GM18868 (cell line): ENCODE measurements at regions not wholly inside any gene's neighbourhood (a gene's known extent, or its start where the extent isn't known, plus 50 kb on each side); places are given as distances from the start of the nearest gene placed in this dataset.

Experiments
- ATAC-seq: cut with Tn5 transposase; IDR thresholded peaks from one replicate; pipeline ENCODE4 v1.9.1; 2021; ENCODE audit warnings: mild to moderate bottlenecking, moderate library complexity; ENCODE audit not compliant: unreplicated experiment

DNA sequence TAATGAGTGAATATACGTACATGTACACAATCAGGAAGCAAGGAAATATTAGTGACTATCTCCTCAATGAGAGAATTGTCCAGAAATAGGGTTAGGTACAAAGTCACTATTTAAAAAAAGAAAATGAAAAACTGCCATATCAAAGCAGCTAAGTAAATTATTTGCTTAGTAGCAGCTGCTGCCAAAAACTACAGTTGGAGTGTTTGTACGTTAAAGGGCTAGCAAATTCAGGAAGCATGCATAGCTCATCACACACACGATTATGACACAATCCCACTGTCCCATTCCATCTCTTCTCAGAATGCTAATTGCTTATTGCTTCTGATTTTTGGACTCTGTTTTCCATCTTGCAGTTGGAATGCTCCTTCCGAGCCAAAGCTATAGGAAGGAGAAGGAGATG is 2012.5 kb upstream of the LRRTM1 start:
- no peak for ATAC-seq

- no peak for ATAC-seq
Measured at GRCh38 chr2:82316586-82316985, 2012.0 kb upstream of the LRRTM1 start.

- no peak for ATAC-seq
Measured at GRCh38 chr2:82314836-82315472, 2010.4 kb upstream of the LRRTM1 start.

DNA sequence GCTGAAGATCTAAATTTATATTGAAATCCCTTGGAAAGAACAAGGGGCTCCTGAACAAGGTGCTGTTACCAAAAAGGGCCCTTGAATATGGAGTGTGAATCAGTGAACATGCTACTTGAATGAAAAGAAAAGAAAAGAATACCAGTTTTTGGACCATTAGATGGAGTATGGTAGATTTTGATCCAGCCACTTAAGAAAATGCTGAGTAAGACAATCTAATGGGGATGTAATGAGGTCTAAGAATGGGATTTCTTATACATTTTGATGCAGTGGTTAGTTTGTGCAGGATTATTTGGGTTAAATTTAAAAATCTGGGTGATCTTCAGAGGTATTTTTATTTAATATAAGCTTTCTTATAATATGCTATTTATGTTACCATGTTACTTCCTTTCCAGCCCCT is 2003.0 kb upstream of the LRRTM1 start:
- ATAC-seq = no peak

- no peak for ATAC-seq
Measured at GRCh38 chr2:82301506-82301905, 1997.0 kb upstream of the LRRTM1 start.

- no peak for ATAC-seq
Measured at GRCh38 chr2:82289446-82289845, 1984.9 kb upstream of the LRRTM1 start.

GRCh38 chr2:82283075-82283474 is 1978.5 kb upstream of the LRRTM1 start:
- ATAC-seq = no peak

- ATAC-seq = no peak
Measured at GRCh38 chr2:82282111-82282882, 1977.7 kb upstream of the LRRTM1 start.

GRCh38 chr2:82279367-82279766 is 1974.8 kb upstream of the LRRTM1 start:
- no peak for ATAC-seq

- no peak for ATAC-seq
Measured at GRCh38 chr2:82278416-82278815, 1973.9 kb upstream of the LRRTM1 start.

DNA sequence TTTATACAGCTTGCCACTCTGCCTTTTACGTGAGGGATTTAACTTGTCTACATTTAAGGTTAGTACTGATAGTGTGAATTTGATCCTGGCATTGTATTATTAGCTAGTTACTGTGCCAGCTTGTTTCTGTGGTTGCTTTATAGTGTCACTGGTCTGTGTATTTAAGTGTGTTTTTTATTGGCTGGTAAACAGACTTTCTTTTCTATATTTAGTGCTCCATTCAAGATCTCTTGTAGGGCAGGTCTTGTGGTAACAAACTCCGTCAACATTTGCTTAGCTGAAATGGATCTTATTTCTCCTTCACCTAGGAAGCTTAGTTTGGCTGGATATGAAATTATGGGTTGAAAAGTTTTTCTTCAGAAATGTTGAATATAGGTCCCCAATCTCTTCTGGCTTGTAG is 1971.0 kb upstream of the LRRTM1 start:
- ATAC-seq = no peak

DNA sequence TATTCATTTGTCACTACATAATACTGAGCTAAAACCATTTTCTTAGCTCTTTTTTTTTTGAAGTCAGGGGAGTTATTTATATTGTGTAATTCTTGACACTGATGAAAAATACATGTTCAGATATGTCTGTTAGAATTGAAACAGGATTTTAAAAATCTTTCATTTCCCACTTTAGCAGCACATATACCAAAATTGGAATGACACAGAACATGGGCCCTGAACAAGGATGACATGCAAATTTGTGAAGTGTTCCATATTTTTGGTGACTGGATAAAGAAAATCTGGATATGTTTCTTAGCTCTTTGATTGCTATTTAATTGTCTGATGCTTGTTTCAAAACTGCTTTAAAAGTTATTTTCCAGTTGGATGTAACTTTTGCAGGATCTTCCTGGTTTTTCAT is 1963.9 kb upstream of the LRRTM1 start:
- no peak for ATAC-seq

GRCh38 chr2:82260521-82260920 is 1956.0 kb upstream of the LRRTM1 start:
- no peak for ATAC-seq

- ATAC-seq = no peak
Measured at GRCh38 chr2:82259551-82259950, 1955.0 kb upstream of the LRRTM1 start.

DNA sequence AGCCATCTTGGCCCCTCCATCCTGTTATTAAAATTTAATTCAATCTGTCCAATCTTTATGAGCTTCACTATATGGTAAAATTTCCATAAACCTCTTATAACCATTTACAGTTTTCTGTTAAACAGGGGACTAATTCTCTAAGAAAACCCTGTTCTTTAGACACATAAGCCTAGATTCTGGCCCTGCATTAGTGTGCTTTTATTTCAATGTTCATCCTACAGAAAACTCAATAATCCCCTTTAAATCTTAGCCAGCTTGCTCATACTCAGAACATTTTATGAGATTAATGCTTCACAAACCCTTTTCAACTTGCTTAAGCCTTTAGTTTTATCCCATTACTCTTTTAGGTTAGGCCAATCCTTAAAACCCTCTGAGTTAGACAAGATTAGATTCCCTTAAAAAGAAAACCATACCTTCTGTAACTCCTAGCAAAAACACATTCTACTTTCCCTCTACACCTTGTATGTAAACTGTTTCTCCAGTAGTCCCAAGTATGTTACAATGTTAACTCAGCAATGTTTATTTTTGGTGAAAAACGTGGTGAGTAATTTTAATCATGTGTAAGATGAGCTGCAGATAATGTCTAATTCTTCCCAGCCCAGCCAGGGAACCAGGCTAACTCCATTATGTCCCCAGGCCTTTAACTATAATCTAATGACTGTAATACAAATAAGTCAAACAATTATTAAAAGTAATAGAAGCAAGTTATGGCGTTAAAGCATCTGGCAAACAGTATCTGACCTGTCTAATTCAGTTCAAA is 1953.4 kb upstream of the LRRTM1 start:
- ATAC-seq = no peak

GRCh38 chr2:82256983-82257632 is 1952.6 kb upstream of the LRRTM1 start:
- ATAC-seq = no peak

DNA sequence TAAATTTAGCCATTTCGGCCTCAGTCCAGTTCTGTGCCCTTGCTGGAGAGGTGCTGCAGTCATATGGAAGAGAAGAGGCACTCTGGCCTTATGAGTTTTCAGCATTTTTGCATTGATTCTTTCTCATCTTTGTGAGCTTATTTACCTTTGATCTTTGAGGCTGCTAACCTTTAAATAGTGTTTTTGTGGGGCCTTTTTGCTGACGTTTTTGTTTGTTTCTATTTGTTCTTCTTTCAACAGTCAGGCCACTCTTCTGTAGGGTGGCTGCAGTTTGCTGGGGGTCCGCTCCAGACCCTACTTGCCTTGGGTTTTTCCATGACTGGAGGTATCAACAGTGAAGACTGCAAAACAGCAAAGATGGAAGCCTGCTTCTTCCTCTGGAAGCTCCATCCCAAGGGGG is 1951.7 kb upstream of the LRRTM1 start:
- no peak for ATAC-seq

DNA sequence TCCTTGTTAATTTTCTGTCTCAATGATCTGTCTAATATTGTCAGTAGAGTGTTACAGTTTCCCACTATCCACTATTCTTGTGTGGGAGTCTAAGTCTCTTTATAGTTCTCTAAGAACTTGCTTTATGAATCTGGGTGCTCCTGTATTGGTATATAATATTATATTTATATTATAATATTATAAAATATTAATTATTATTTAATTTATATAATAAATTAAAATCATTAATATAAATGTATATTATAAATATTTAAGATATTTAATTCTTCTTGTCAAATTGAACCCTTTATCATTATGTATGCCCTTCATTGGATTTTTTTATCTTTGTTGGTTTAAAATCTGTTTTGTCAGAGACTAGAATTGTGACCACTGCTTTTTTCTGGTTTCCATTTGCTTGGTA is 1950.2 kb upstream of the LRRTM1 start:
- ATAC-seq = no peak

DNA sequence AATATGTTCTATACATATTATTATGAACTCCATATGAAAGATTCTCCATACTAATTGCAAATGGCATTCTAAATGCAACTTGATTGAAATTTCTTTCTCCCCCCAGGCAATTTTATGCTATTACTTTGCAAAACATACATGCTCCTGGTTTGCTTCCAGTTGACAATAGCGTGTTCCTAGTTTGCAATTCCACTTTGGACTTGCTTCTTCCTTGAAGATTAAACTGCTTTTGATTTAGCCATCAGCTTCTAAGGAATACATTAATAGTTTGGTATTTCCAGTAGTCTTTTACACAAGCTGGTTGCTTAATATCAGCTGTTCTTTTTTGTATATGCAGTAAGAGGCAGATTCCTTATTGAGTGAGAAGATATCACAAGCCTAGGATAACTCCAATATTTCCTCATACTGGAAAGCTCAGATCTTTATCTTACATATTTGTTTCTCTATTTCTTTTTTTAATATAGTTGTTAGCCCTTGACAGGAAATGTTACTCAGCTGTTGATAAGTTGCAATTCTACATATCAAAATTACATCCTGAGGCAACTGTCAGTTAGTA is 1941.7 kb upstream of the LRRTM1 start:
- ATAC-seq = no peak

DNA sequence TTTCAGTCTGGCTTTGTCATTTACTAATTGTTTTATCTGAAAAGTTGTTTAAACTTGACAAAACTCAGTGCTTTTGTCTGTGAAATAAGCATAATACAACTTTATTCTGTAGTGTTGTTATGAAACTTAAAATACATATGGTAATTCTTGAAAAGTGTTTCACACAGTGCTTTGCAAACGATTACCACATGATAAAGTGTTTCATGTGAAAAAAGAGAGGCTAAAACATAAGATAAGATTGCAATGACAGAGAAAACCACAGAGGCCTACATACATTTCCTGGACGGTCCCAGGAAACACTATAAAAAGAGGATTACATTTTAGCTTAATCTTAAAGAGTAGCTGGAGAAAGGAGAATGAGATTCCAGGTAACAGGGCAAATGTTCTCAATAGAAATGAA is 1934.6 kb upstream of the LRRTM1 start:
- ATAC-seq = no peak

DNA sequence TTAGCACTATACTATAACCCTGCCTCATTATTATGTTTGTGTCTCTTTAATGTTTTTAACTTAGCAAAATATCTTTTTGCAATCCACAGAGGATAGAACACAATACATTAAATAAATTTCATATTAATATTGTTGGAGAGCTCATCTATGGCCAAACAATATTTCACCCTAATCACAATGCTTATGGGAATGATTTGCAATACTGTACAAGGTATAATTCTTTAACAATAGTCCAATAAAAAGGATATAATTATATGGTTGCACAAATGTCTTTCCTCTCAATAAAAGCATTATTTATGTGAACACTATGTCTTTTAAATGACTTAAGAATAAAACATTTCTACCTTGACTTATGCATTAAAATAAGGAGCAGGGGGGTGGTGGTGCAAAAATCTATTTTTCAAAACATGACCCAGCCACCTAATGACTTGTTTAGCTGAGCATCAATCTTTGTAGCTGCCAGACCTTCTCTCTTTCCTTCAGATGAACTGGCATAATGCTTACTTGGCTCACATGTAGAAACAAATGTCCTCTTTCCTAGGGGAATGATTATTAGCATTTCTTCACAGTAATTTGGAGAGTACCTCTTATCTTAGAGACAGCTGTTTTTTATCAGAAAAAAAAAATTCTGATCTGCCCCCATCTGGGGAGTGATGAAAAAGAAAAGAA is 1933.6 kb upstream of the LRRTM1 start:
- no peak for ATAC-seq
